K562 (cell line): ENCODE measurements at regions not wholly inside any gene's neighbourhood (a gene's known extent, or its start where the extent isn't known, plus 50 kb on each side); places are given as distances from the start of the nearest gene placed in this dataset.

Experiments used
- ATAC-seq: fragments of 200-7000 bp; cut with Tn5 transposase; 3 replicates; pipeline ENCODE4 v1.9.1; 2020; ENCODE audit warnings: moderate library complexity
- BruUV-seq: library from RNA; stranded (reverse); fragments of 400-500 nt; replicated peaks from 2 replicates; lab custom pipeline; 2021; lab: Mats Ljungman, UMichigan
- CTCF ChIA-PET: fragments of 300-600 bp; formaldehyde crosslinking; extraction: SDS; loops from one replicate; lab custom pipeline; 2021; ENCODE audit warnings: low intra/inter-chr PET ratio; lab: Yijun Ruan, JAX
- POLR2A ChIA-PET: fragments of 300-600, 350-650 bp; sonication (Branson Sonifier 250); formaldehyde crosslinking; extraction: SDS; loops from one replicate; lab custom pipeline; 2021; ENCODE audit warnings: antibody characterized with exemption, inconsistent platforms; lab: Yijun Ruan, JAX
- DNase-seq, 4 experiments: peaks; one replicate each; pipeline versions ENCODE4 v3.0.0 to v3.0.0-alpha.2; 2011 to 2018; ENCODE audit warnings: low spot score in 3 of 4, mixed read lengths in 3 of 4; ENCODE audit errors: extremely low read depth in 1 of 4
- FAIRE-seq: peaks from 2 replicates; lab custom pipeline; 2011; peaks lifted over from hg19 to GRCh38; lab: Jason Lieb, UNC
- H2AFZ ChIP-seq: 2 replicates; pipeline ENCODE4 v1.6.0; 2011; ENCODE audit warnings: low read depth, low read length, control low read depth, inconsistent platforms
- H3K27ac ChIP-seq: fragments of 200-600 bp; 3 replicates; pipeline ENCODE4 v1.8.0; 2011; ENCODE audit warnings: low read depth, mild to moderate bottlenecking, control low read depth, inconsistent platforms, low read length, moderate library complexity, mixed read lengths; ENCODE audit errors: extremely low read depth
- H3K27me3 ChIP-seq, 2 experiments: fragments of 300-600 bp in 1 of 2; 2 replicates in 1 of 2; 3 replicates in 1 of 2; pipeline versions ENCODE4 v1.6.0 to v1.8.0; 2011; ENCODE audit warnings: inconsistent platforms in 2 of 2, low read length in 2 of 2, mild to moderate bottlenecking in 1 of 2, mixed read lengths in 1 of 2, moderate library complexity in 1 of 2; ENCODE audit not compliant: control insufficient read depth in 2 of 2, insufficient read depth in 2 of 2
- H3K36me3 ChIP-seq: fragments of 300-600 bp; 3 replicates; pipeline ENCODE4 v1.8.0; 2011; ENCODE audit warnings: mild to moderate bottlenecking, low read length, inconsistent platforms; ENCODE audit not compliant: control insufficient read depth, insufficient read depth
- H3K4me1 ChIP-seq, 2 experiments: fragments of 200-600 bp in 1 of 2; replicated peaks in 1 of 2; 2 replicates in 1 of 2; 3 replicates in 1 of 2; pipeline versions ENCODE4 v1.5.1 to v1.8.0; 2011; ENCODE audit warnings: inconsistent platforms in 2 of 2, low read length in 2 of 2, mild to moderate bottlenecking in 1 of 2, mixed read lengths in 1 of 2, moderate library complexity in 1 of 2; ENCODE audit not compliant: control insufficient read depth in 2 of 2, insufficient read depth in 2 of 2
- H3K4me2 ChIP-seq: 2 replicates; pipeline ENCODE4 v1.6.1; 2011; ENCODE audit warnings: low read length, control low read depth, inconsistent platforms, mixed read lengths; ENCODE audit not compliant: insufficient read depth
- H3K4me3 ChIP-seq: fragments of 200-600 bp; sonication (generic), shearing (Covaris generic); 2 replicates; pipeline ENCODE4 v1.5.1; 2016; ENCODE audit warnings: control low read depth, inconsistent platforms
- H3K79me2 ChIP-seq: fragments of 200-600 bp; 3 replicates; pipeline ENCODE4 v1.8.0; 2011; ENCODE audit warnings: low read length, inconsistent platforms; ENCODE audit not compliant: control insufficient read depth, insufficient read depth
- H3K9ac ChIP-seq, 2 experiments: 2 replicates each; pipeline versions ENCODE4 v1.6.0 to v1.6.1; 2011; ENCODE audit warnings: low read depth in 2 of 2, low read length in 2 of 2, control low read depth in 1 of 2, inconsistent platforms in 1 of 2, mild to moderate bottlenecking in 1 of 2, mixed read lengths in 1 of 2; ENCODE audit not compliant: insufficient read depth in 1 of 2
- H3K9me1 ChIP-seq: one replicate; pipeline ENCODE4 v1.6.0; 2011; ENCODE audit warnings: inconsistent platforms, mild to moderate bottlenecking, low read length, moderate library complexity; ENCODE audit not compliant: control insufficient read depth, insufficient read depth
- H3K9me3 ChIP-seq: replicated peaks from 2 replicates; pipeline ENCODE4 v1.5.1; 2011; ENCODE audit warnings: low read depth, low read length, inconsistent platforms; ENCODE audit not compliant: control insufficient read depth, insufficient read depth
- H4K20me1 ChIP-seq: replicated peaks from 2 replicates; pipeline ENCODE4 v1.6.1; 2011; ENCODE audit warnings: low read length, inconsistent platforms, mixed read lengths; ENCODE audit not compliant: control insufficient read depth, insufficient read depth
- NFIX ChIP-seq: fragments of 250-450 bp; sonication (Bioruptor Pico); IDR thresholded peaks from 2 replicates; pipeline ENCODE4 v1.4.0; 2020; ENCODE audit warnings: low read depth, mild to moderate bottlenecking, moderate library complexity
- SIN3B ChIP-seq: fragments of 450-650 bp; IDR thresholded peaks from 2 replicates; pipeline ENCODE4 v1.6.1; 2017; ENCODE audit warnings: low read depth, mild to moderate bottlenecking, moderate library complexity
- ZNF133 ChIP-seq: fragments of 250-450 bp; sonication (Bioruptor Pico); IDR thresholded peaks from 2 replicates; pipeline ENCODE4 v1.4.0; 2020; ENCODE audit warnings: mild to moderate bottlenecking
- ZNF143 ChIP-seq: sonication (generic); formaldehyde crosslinking; IDR thresholded peaks from 2 replicates; pipeline ENCODE4 v1.9.0; 2022; ENCODE audit warnings: mild to moderate bottlenecking, missing genetic modification reagents
- ZNF408 ChIP-seq: fragments of 250-450 bp; sonication (Bioruptor Pico); IDR thresholded peaks from 2 replicates; pipeline ENCODE4 v1.4.0; 2020; ENCODE audit warnings: low read depth, mild to moderate bottlenecking, moderate library complexity
- WGBS: fragments of 100-300 bp; shearing (Covaris generic); methylation state at CpG from one replicate; pipeline ENCODE4 v1.1.6; 2016; ENCODE audit warnings: low coverage, mixed read lengths; ENCODE audit not compliant: insufficient coverage; ENCODE audit errors: missing lambda C conversion rate; 5-methylcytosine and 5-hydroxymethylcytosine counted together
- in situ Hi-C: fragments of 300-500 bp; cut with MboI; formaldehyde crosslinking; loops from 4 replicates; pipeline ENCODE4 v1.15.0; 2018; ENCODE audit warnings: inconsistent platforms, mixed read lengths
- intact Hi-C: fragments of 100-400 bp; cut with micrococcal nuclease; formaldehyde crosslinking; loops from 2 replicates; pipeline ENCODE4 v1.14.2; 2022
- TF ChIP-seq, protein P1 (sequence below): fragments of 450-650 bp; formaldehyde crosslinking; IDR thresholded peaks from 2 replicates; pipeline ENCODE4 v1.4.0; 2022; ENCODE audit warnings: missing genetic modification characterization
- TF ChIP-seq, protein P2 (sequence below): fragments of 450-650 bp; conservative IDR thresholded peaks from 2 replicates; pipeline ENCODE4 v1.6.1; 2016; ENCODE audit warnings: missing genetic modification characterization, low read depth, mild to moderate bottlenecking, missing compliant biosample characterization, moderate library complexity
- TF ChIP-seq, protein P3 (sequence below): fragments of 450-650 bp; IDR thresholded peaks from 2 replicates; pipeline ENCODE4 v1.6.1; 2016; ENCODE audit warnings: missing biosample characterization, missing genetic modification characterization

DNA sequence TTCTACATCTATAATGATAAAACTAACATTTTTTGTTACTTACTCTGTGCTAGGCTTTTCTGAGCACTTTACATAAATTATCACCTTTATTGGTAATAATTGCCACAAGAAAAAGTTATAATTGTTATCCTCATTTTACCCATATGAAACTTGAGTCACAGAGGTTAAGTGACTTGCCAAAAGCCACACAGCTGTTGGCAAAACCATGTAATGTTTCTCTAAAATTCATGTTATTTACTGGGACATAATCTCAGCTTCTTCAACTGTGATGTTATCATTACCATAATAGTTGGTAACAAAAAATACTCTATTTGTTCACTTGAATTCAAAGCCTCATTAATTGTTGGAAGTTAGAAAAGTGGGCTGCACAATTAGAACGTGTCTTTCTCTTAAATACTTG lies 437.3 kb downstream of the BRINP1 start:
- H3K79me2 ChIP-seq: no peaks in the 10 kb centered on the region
- ATAC-seq: no peak
- 0% methylated on average over 1 of the region's 1 CpG for whole genome bisulfite sequencing
- H3K4me3 ChIP-seq: no peak overlapping the region
- BruUV-seq: no TSS peak
- TF ChIP-seq, protein P1, sequence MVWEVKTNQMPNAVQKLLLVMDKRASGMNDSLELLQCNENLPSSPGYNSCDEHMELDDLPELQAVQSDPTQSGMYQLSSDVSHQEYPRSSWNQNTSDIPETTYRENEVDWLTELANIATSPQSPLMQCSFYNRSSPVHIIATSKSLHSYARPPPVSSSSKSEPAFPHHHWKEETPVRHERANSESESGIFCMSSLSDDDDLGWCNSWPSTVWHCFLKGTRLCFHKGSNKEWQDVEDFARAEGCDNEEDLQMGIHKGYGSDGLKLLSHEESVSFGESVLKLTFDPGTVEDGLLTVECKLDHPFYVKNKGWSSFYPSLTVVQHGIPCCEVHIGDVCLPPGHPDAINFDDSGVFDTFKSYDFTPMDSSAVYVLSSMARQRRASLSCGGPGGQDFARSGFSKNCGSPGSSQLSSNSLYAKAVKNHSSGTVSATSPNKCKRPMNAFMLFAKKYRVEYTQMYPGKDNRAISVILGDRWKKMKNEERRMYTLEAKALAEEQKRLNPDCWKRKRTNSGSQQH: no peak
- TF ChIP-seq ZNF133 (no peak), SIN3B (no peak), ZNF408 (CRISPR knock-in tag) (no peak), NFIX (CRISPR knock-in tag) (no peak), ZNF143 (CRISPR knock-in tag) (no peak)
- TF ChIP-seq, protein P2, sequence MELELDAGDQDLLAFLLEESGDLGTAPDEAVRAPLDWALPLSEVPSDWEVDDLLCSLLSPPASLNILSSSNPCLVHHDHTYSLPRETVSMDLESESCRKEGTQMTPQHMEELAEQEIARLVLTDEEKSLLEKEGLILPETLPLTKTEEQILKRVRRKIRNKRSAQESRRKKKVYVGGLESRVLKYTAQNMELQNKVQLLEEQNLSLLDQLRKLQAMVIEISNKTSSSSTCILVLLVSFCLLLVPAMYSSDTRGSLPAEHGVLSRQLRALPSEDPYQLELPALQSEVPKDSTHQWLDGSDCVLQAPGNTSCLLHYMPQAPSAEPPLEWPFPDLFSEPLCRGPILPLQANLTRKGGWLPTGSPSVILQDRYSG: no peak
- TF ChIP-seq, protein P3, sequence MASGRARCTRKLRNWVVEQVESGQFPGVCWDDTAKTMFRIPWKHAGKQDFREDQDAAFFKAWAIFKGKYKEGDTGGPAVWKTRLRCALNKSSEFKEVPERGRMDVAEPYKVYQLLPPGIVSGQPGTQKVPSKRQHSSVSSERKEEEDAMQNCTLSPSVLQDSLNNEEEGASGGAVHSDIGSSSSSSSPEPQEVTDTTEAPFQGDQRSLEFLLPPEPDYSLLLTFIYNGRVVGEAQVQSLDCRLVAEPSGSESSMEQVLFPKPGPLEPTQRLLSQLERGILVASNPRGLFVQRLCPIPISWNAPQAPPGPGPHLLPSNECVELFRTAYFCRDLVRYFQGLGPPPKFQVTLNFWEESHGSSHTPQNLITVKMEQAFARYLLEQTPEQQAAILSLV (tag): no peak
- H3K36me3 ChIP-seq: no peaks in the 10 kb centered on the region
- no peaks in the 10 kb centered on the region for H3K9me1 ChIP-seq
- no peaks in the 10 kb centered on the region for H3K27me3 ChIP-seq
- in situ Hi-C loops: no loop called here
- H3K9ac ChIP-seq: no peak overlapping the region
- no peaks in the 10 kb centered on the region for H3K4me1 ChIP-seq
- intact Hi-C loops: no loop called here
- no peak overlapping the region for H3K27ac ChIP-seq
- H2AFZ ChIP-seq: no peak overlapping the region
- H3K4me2 ChIP-seq: no peak overlapping the region
- no peaks in the 10 kb centered on the region for H4K20me1 ChIP-seq
- ChIA-PET POLR2A (no interaction called here), CTCF (no interaction called here)
- DNase-seq: no peak
- no peak for FAIRE-seq
- H3K9me3 ChIP-seq: 0 out of 2 replicates have a peak, but pooled peaks cover 2% of the 10 kb centered on the region
